ENCODE measurements at regions not wholly inside any gene's neighbourhood (a gene's known extent, or its start where the extent isn't known, plus 50 kb on each side); places are given as distances from the start of the nearest gene placed in this dataset.

DNA sequence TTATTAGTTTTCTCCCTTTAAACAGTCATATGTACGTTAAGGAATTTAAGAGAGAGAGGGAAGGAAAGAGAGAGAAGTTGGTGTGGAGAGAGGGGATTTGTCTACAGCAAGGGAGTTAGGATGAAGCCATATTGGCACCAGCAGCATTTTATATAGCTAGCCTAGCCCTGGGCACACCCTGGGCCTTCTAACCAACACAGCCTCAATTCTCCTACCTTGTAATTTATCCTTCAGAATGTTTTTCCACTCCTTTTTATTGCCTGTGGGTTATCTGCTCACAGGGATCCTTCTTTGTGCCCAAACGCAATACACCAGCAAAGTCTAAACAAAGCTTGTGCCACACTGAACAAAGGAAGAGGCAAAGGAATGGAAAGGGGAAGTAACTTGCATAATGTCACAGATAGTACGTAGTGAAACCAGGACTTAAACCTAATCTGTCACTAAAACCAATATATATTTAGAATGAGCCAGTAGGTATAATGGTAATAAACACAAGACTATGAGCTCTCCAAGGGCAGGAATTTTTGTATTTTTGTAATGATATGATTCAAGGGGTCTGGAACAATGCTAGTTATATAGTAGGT lies 613.8 kb upstream of the TENM4 start:
- H3K4me3 ChIP-seq (replicated peaks; ENCODE audit: low read depth, low read length), result no peak overlapping the region
- H3K36me3 ChIP-seq (ENCODE audit: control insufficient read depth, insufficient read depth, low read length), result no peaks in the 10 kb centered on the region
- no peak for TF ChIP-seq CTCF (IDR thresholded peaks at IDR 0.05; ENCODE audit: insufficient read depth, low read length, poor library complexity, severe bottlenecking)
- H3K27me3 ChIP-seq (replicated peaks; ENCODE audit: control insufficient read depth, insufficient read depth, low read length), result no peaks in the 10 kb centered on the region
- no peak for DNase-seq (ENCODE audit: extremely low read depth, insufficient read length)

GRCh38 chr11:80048513-80048912 lies 607.7 kb upstream of the TENM4 start:
- Histone ChIP-seq H3K4me3 (replicated peaks; ENCODE audit: low read depth, low read length) (no peak overlapping the region), H3K27me3 (replicated peaks; ENCODE audit: control insufficient read depth, insufficient read depth, low read length) (no peaks in the 10 kb centered on the region), H3K36me3 (ENCODE audit: control insufficient read depth, insufficient read depth, low read length) (no peaks in the 10 kb centered on the region)
- no peak for DNase-seq (ENCODE audit: extremely low read depth, insufficient read length)
- TF ChIP-seq CTCF (IDR thresholded peaks at IDR 0.05; ENCODE audit: insufficient read depth, low read length, poor library complexity, severe bottlenecking), result no peak

DNA sequence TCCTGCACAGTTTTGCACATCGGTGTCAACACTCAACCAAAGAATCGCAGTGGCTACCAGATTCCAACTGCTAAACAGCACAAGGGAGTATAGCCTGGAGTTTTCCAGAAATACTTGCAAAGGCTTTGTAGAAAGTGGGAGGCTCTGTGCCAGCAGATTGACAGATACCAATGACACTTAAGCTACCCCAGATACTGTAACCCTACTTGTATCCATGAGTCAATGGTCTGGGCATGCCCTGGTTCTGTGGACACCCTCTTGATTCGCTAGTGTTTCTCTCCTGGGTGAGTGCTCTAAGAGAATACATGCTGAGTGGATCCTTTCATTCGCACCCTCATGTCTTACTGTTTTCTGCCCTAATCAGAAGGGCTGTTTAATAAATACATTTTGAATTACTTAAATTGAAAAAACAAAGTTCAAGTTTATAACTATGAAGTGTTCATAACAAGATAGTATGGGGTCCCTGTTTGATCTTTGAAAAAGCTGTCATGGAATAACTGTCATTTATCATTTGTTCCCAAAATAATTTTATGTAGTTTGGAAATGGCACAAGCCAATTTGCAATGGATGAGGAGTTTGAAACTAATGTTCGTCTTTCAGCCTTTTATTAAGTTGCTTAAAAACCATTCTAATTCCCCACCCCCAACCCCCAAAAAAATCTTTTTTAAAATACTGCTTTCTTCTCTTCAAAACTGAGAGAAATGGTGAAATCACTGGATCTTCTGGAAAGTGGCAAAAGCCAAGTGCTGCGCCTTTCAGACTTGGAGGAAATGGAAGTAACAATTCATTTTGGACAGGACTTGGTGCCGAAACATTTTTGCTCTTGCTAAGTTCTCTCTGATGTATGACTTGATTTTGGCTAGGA lies 600.5 kb upstream of the TENM4 start:
- Histone ChIP-seq H3K36me3 (ENCODE audit: control insufficient read depth, insufficient read depth, low read length) (no peaks in the 10 kb centered on the region), H3K4me3 (replicated peaks; ENCODE audit: low read depth, low read length) (no peak overlapping the region), H3K27me3 (replicated peaks; ENCODE audit: control insufficient read depth, insufficient read depth, low read length) (no peaks in the 10 kb centered on the region)
- no peak for TF ChIP-seq CTCF (IDR thresholded peaks at IDR 0.05; ENCODE audit: insufficient read depth, low read length, poor library complexity, severe bottlenecking)
- no peak for DNase-seq (ENCODE audit: extremely low read depth, insufficient read length)

DNA sequence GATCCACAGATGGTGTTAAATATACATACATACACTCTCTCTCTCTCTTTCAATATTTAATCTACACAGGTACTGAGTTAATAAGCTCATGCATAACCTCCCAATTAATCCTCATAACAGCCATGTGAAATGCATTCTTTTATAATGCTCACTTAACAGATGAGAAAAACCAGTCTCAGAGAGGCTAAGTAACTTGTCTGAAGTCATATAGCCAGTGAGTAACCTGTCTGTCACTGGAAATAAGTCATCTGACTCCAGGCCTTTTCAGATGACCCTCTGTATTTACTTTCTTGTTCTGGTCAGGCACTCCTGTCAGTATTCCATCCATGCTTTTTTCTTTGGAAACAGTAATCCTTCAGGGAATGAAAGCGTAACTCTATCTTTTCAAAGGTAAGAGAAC lies 594.0 kb upstream of the TENM4 start:
- TF ChIP-seq CTCF (IDR thresholded peaks at IDR 0.05; ENCODE audit: insufficient read depth, low read length, poor library complexity, severe bottlenecking), result no peak
- Histone ChIP-seq H3K27me3 (replicated peaks; ENCODE audit: control insufficient read depth, insufficient read depth, low read length) (no peaks in the 10 kb centered on the region), H3K36me3 (ENCODE audit: control insufficient read depth, insufficient read depth, low read length) (no peaks in the 10 kb centered on the region), H3K4me3 (replicated peaks; ENCODE audit: low read depth, low read length) (no peak overlapping the region)
- no peak for DNase-seq (ENCODE audit: extremely low read depth, insufficient read length)

DNA sequence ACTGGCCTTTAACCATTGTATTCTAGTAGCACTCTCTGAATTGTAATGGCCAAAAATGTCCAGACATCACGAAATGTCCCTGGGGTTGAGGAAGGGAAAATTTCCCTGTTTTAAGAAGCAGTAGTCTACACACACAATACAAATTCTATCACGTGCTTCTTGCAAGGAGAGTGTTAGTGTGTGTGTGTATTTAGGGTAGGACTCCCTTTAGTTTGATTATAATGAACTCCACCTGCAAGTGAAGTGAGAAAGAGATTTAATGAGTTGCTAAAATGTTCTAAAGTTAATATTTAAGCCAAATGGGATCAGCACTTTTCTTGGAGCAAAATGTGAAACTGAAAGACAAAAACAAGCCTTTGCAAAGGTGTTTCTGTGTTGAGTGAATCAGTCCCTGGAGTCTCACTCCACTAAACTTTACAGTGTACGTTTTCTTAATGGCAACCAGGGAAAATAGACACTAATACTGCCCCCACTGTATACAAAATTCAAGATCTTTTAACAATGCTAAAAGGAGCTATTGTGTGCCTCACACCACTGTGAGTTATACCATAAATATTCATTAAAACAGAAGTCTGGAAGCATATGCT lies 590.3 kb upstream of the TENM4 start:
- no peak overlapping the region for H3K4me3 ChIP-seq (replicated peaks; ENCODE audit: low read depth, low read length)
- no peaks in the 10 kb centered on the region for H3K36me3 ChIP-seq (ENCODE audit: control insufficient read depth, insufficient read depth, low read length)
- DNase-seq (ENCODE audit: extremely low read depth, insufficient read length), result no peak
- H3K27me3 ChIP-seq (replicated peaks; ENCODE audit: control insufficient read depth, insufficient read depth, low read length), result no peaks in the 10 kb centered on the region
- TF ChIP-seq CTCF (IDR thresholded peaks at IDR 0.05; ENCODE audit: insufficient read depth, low read length, poor library complexity, severe bottlenecking), result no peak

Measured in GM06990 (cell line).